ENCODE measurements at regions not wholly inside any gene's neighbourhood (a gene's known extent, or its start where the extent isn't known, plus 50 kb on each side); places are given as distances from the start of the nearest gene placed in this dataset.
"Not testable (repeated sequence)": the region's sequence is repeated elsewhere in the genome, so short reads cannot be mapped to it uniquely, and the experiment has no call there.

- not testable (repeated sequence) for H3K4me3 ChIP-seq (ENCODE audit: low read length); H3K4me1 ChIP-seq (ENCODE audit: control insufficient read depth, low read depth, low read length); H3K36me3 ChIP-seq (ENCODE audit: control insufficient read depth, low read depth, low read length); H3K27ac ChIP-seq (ENCODE audit: low read length); H3K9ac ChIP-seq (ENCODE audit: low read length); H3K27me3 ChIP-seq (ENCODE audit: control insufficient read depth, insufficient read depth, low read length); H3K9me3 ChIP-seq (ENCODE audit: control insufficient read depth, low read depth, low read length)
These were observed 3051.6 kb downstream of the RPIA start for GRCh38 chr2:91742973-91743490.

GRCh38 chr2:91743910-91744309 lies 3052.4 kb downstream of the RPIA start:
- H3K27me3 ChIP-seq (ENCODE audit: control insufficient read depth, insufficient read depth, low read length), result not testable (repeated sequence)

GRCh38 chr2:91744700-91745141 lies 3053.2 kb downstream of the RPIA start:
- peak overlapping the region; percentile 59 for H3K4me3 ChIP-seq (ENCODE audit: low read length)
- not testable (repeated sequence) for H3K27ac ChIP-seq (ENCODE audit: low read length); H3K27me3 ChIP-seq (ENCODE audit: control insufficient read depth, insufficient read depth, low read length); H3K36me3 ChIP-seq (ENCODE audit: control insufficient read depth, low read depth, low read length); H3K9me3 ChIP-seq (ENCODE audit: control insufficient read depth, low read depth, low read length); H3K4me1 ChIP-seq (ENCODE audit: control insufficient read depth, low read depth, low read length)
- H3K9ac ChIP-seq (ENCODE audit: low read length), result peak overlapping the region; percentile 33

More at GRCh38 chr2:91743910-91744309, 3052.4 kb downstream of the RPIA start:
- H3K36me3 ChIP-seq (ENCODE audit: control insufficient read depth, low read depth, low read length); H3K4me1 ChIP-seq (ENCODE audit: control insufficient read depth, low read depth, low read length); H3K9ac ChIP-seq (ENCODE audit: low read length); H3K9me3 ChIP-seq (ENCODE audit: control insufficient read depth, low read depth, low read length); H3K4me3 ChIP-seq (ENCODE audit: low read length); H3K27ac ChIP-seq (ENCODE audit: low read length): not testable (repeated sequence)

- Histone ChIP-seq H3K27ac (ENCODE audit: low read length) (no peak overlapping the region), H3K27me3 (ENCODE audit: control insufficient read depth, insufficient read depth, low read length) (no peaks in the 10 kb centered on the region), H3K36me3 (ENCODE audit: control insufficient read depth, low read depth, low read length) (no peaks in the 10 kb centered on the region), H3K4me1 (ENCODE audit: control insufficient read depth, low read depth, low read length) (no peaks in the 10 kb centered on the region), H3K4me3 (ENCODE audit: low read length) (no peak overlapping the region), H3K9ac (ENCODE audit: low read length) (no peak overlapping the region), H3K9me3 (ENCODE audit: control insufficient read depth, low read depth, low read length) (no peaks in the 10 kb centered on the region)
These were observed 3057.4 kb downstream of the RPIA start for GRCh38 chr2:91748902-91749301.

- H3K9ac ChIP-seq (ENCODE audit: low read length); H3K4me1 ChIP-seq (ENCODE audit: control insufficient read depth, low read depth, low read length); H3K27me3 ChIP-seq (ENCODE audit: control insufficient read depth, insufficient read depth, low read length); H3K9me3 ChIP-seq (ENCODE audit: control insufficient read depth, low read depth, low read length); H3K36me3 ChIP-seq (ENCODE audit: control insufficient read depth, low read depth, low read length); H3K27ac ChIP-seq (ENCODE audit: low read length); H3K4me3 ChIP-seq (ENCODE audit: low read length): not testable (repeated sequence)
These were observed 3058.2 kb downstream of the RPIA start for GRCh38 chr2:91749665-91750064.

- H3K27me3 ChIP-seq (ENCODE audit: control insufficient read depth, insufficient read depth, low read length); H3K36me3 ChIP-seq (ENCODE audit: control insufficient read depth, low read depth, low read length); H3K9me3 ChIP-seq (ENCODE audit: control insufficient read depth, low read depth, low read length); H3K9ac ChIP-seq (ENCODE audit: low read length); H3K27ac ChIP-seq (ENCODE audit: low read length); H3K4me1 ChIP-seq (ENCODE audit: control insufficient read depth, low read depth, low read length); H3K4me3 ChIP-seq (ENCODE audit: low read length): not testable (repeated sequence)
These were observed 3068.0 kb downstream of the RPIA start for GRCh38 chr2:91759361-91759941.

- not testable (repeated sequence) for H3K36me3 ChIP-seq (ENCODE audit: control insufficient read depth, low read depth, low read length); H3K9ac ChIP-seq (ENCODE audit: low read length); H3K27ac ChIP-seq (ENCODE audit: low read length); H3K27me3 ChIP-seq (ENCODE audit: control insufficient read depth, insufficient read depth, low read length); H3K9me3 ChIP-seq (ENCODE audit: control insufficient read depth, low read depth, low read length); H3K4me3 ChIP-seq (ENCODE audit: low read length); H3K4me1 ChIP-seq (ENCODE audit: control insufficient read depth, low read depth, low read length)
These were observed 3069.2 kb downstream of the RPIA start for GRCh38 chr2:91760672-91761071.

- H3K27me3 ChIP-seq (ENCODE audit: control insufficient read depth, insufficient read depth, low read length), result not testable (repeated sequence)
These were observed 3070.8 kb downstream of the RPIA start for GRCh38 chr2:91762312-91762711.

GRCh38 chr2:91763710-91764109 lies 3072.2 kb downstream of the RPIA start:
- H3K4me1 ChIP-seq (ENCODE audit: control insufficient read depth, low read depth, low read length); H3K4me3 ChIP-seq (ENCODE audit: low read length); H3K36me3 ChIP-seq (ENCODE audit: control insufficient read depth, low read depth, low read length); H3K27ac ChIP-seq (ENCODE audit: low read length); H3K9ac ChIP-seq (ENCODE audit: low read length); H3K9me3 ChIP-seq (ENCODE audit: control insufficient read depth, low read depth, low read length); H3K27me3 ChIP-seq (ENCODE audit: control insufficient read depth, insufficient read depth, low read length): not testable (repeated sequence)

More at GRCh38 chr2:91762312-91762711, 3070.8 kb downstream of the RPIA start:
- not testable (repeated sequence) for H3K4me1 ChIP-seq (ENCODE audit: control insufficient read depth, low read depth, low read length); H3K9me3 ChIP-seq (ENCODE audit: control insufficient read depth, low read depth, low read length); H3K9ac ChIP-seq (ENCODE audit: low read length); H3K27ac ChIP-seq (ENCODE audit: low read length); H3K4me3 ChIP-seq (ENCODE audit: low read length); H3K36me3 ChIP-seq (ENCODE audit: control insufficient read depth, low read depth, low read length)

- not testable (repeated sequence) for H3K9ac ChIP-seq (ENCODE audit: low read length); H3K36me3 ChIP-seq (ENCODE audit: control insufficient read depth, low read depth, low read length); H3K4me1 ChIP-seq (ENCODE audit: control insufficient read depth, low read depth, low read length); H3K9me3 ChIP-seq (ENCODE audit: control insufficient read depth, low read depth, low read length); H3K27ac ChIP-seq (ENCODE audit: low read length); H3K27me3 ChIP-seq (ENCODE audit: control insufficient read depth, insufficient read depth, low read length); H3K4me3 ChIP-seq (ENCODE audit: low read length)
These were observed 3073.1 kb downstream of the RPIA start for GRCh38 chr2:91764581-91765002.

- not testable (repeated sequence) for H3K4me3 ChIP-seq (ENCODE audit: low read length); H3K9ac ChIP-seq (ENCODE audit: low read length); H3K36me3 ChIP-seq (ENCODE audit: control insufficient read depth, low read depth, low read length); H3K27ac ChIP-seq (ENCODE audit: low read length); H3K4me1 ChIP-seq (ENCODE audit: control insufficient read depth, low read depth, low read length); H3K9me3 ChIP-seq (ENCODE audit: control insufficient read depth, low read depth, low read length); H3K27me3 ChIP-seq (ENCODE audit: control insufficient read depth, insufficient read depth, low read length)
These were observed 3073.7 kb downstream of the RPIA start for GRCh38 chr2:91765018-91765754.

Data from iPS-18a (cell line).